Smooth muscle cell (in vitro differentiated cells): ENCODE measurements at regions not wholly inside any gene's neighbourhood (a gene's known extent, or its start where the extent isn't known, plus 50 kb on each side); places are given as distances from the start of the nearest gene placed in this dataset.

Experiments used
- DNase-seq: peaks from one replicate; lab custom pipeline; 2025; ENCODE audit not compliant: unreplicated experiment; lab: John Stamatoyannopoulos, UW
- H2AFZ ChIP-seq: fragments of 200-600 bp; sonication (generic); 2 replicates; pipeline ENCODE4 v1.6.0; 2016; ENCODE audit warnings: antibody characterized with exemption, low read depth, mild to moderate bottlenecking
- H3F3A ChIP-seq: fragments of 200-600 bp; sonication (generic); 2 replicates; pipeline ENCODE4 v1.6.0; 2017; ENCODE audit warnings: antibody characterized with exemption, low read depth
- H3K27ac ChIP-seq: fragments of 200-600 bp; sonication (generic); 2 replicates; pipeline ENCODE4 v1.5.1; 2016; ENCODE audit warnings: low read depth, mild to moderate bottlenecking
- H3K27me3 ChIP-seq: fragments of 200-600 bp; sonication (generic); 2 replicates; pipeline ENCODE4 v1.6.1; 2016; ENCODE audit warnings: low read depth, mild to moderate bottlenecking
- H3K36me3 ChIP-seq: fragments of 200-600 bp; sonication (generic); 2 replicates; pipeline ENCODE4 v1.5.1; 2016; ENCODE audit warnings: low read depth
- H3K4me1 ChIP-seq: fragments of 200-600 bp; sonication (generic); 2 replicates; pipeline ENCODE4 v1.5.1; 2016; ENCODE audit warnings: low read depth
- H3K4me2 ChIP-seq: fragments of 200-600 bp; sonication (generic); 2 replicates; pipeline ENCODE4 v1.6.0; 2016; ENCODE audit warnings: mild to moderate bottlenecking
- H3K4me3 ChIP-seq: fragments of 200-600 bp; sonication (generic); 2 replicates; pipeline ENCODE4 v1.5.1; 2016; ENCODE audit warnings: mild to moderate bottlenecking
- H3K79me2 ChIP-seq: fragments of 200-600 bp; sonication (generic); 2 replicates; pipeline ENCODE4 v1.6.0; 2016; ENCODE audit warnings: low read depth, mild to moderate bottlenecking
- H3K9ac ChIP-seq: fragments of 200-600 bp; sonication (generic); 2 replicates; pipeline ENCODE4 v1.6.0; 2016; ENCODE audit warnings: low read depth
- H3K9me3 ChIP-seq: fragments of 200-600 bp; sonication (generic); replicated peaks from 2 replicates; pipeline ENCODE4 v1.5.1; 2016; ENCODE audit warnings: low read depth
- H4K20me1 ChIP-seq: fragments of 200-600 bp; sonication (generic); 2 replicates; pipeline ENCODE4 v1.6.0; 2016; ENCODE audit warnings: low read depth
- CTCF ChIP-seq: fragments of 200-600 bp; sonication (generic); IDR thresholded peaks from 2 replicates; pipeline ENCODE4 v1.5.1; 2017; ENCODE audit warnings: borderline replicate concordance, mild to moderate bottlenecking, antibody characterized with exemption; ENCODE audit not compliant: insufficient read depth, poor library complexity, severe bottlenecking
- WGBS: methylation state at CpG from one replicate; pipeline ENCODE4 v1.1.7; 2016; ENCODE audit warnings: low lambda C conversion rate; 5-methylcytosine and 5-hydroxymethylcytosine counted together

DNA sequence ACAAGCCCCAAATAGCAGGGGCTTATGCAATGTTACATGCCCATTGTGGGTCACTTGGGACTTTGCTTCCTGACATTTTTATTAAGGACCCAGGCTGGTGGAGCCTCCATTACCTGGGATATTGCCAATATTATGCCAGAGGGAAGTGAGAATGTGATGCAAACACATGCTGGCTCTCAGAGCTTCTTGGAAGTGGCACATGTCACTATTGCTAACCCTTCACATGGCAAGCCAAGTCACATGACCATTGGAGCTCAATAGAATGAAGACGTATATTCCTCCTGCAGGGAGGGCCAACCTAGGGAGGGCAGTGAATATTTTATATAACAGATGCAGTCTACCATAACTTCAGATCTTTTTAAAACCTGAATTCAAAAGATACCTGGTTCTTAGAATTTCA, 140.7 kb upstream of the ZFP64 start:
- 94% methylated on average over 1 of the region's 1 CpG for WGBS
- H3K36me3 ChIP-seq, result no peaks in the 10 kb centered on the region
- H3K4me3 ChIP-seq, result no peak overlapping the region
- no peak for DNase-seq
- H4K20me1 ChIP-seq, result no peaks in the 10 kb centered on the region
- H3K27ac ChIP-seq, result no peak overlapping the region
- no peaks in the 10 kb centered on the region for H3K79me2 ChIP-seq
- H3F3A ChIP-seq, result no peaks in the 10 kb centered on the region
- H2AFZ ChIP-seq, result no peak overlapping the region
- no peak for TF ChIP-seq CTCF
- no peaks in the 10 kb centered on the region for H3K4me1 ChIP-seq
- no peak overlapping the region for H3K4me2 ChIP-seq
- no peaks in the 10 kb centered on the region for H3K9me3 ChIP-seq
- peaks cover 5% of the 10 kb centered on the region for H3K27me3 ChIP-seq
- no peak overlapping the region for H3K9ac ChIP-seq

DNA sequence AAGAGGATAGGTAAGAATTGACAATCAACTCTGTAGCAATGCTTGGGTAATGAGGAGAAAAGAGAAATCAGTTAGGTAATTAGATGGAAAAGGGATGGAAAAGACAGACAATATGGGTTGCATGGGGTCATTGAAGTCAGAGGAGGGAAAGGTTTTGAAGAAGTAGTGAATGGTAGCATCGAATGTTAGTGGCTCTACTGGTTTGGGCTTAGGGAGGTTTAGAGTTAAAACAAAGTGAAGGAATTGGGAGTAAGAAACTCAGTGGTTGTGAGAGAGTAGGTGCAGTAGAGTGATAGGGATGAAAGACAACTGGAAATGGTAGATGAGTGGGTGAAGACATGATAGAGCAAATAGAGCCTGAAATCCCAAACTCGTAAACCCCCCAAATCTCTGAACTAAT, 140.1 kb upstream of the ZFP64 start:
- Histone ChIP-seq H3K4me2 (no peak overlapping the region), H2AFZ (no peak overlapping the region), H3K9me3 (no peaks in the 10 kb centered on the region), H3K27me3 (peaks cover 5% of the 10 kb centered on the region), H3K36me3 (no peaks in the 10 kb centered on the region), H3K9ac (no peak overlapping the region), H3K4me1 (no peaks in the 10 kb centered on the region), H4K20me1 (no peaks in the 10 kb centered on the region), H3K79me2 (no peaks in the 10 kb centered on the region), H3K27ac (no peak overlapping the region), H3K4me3 (no peak overlapping the region), H3F3A (no peaks in the 10 kb centered on the region)
- 92% methylated on average over 2 of the region's 2 CpGs for WGBS
- no peak for TF ChIP-seq CTCF
- no peak for DNase-seq

DNA sequence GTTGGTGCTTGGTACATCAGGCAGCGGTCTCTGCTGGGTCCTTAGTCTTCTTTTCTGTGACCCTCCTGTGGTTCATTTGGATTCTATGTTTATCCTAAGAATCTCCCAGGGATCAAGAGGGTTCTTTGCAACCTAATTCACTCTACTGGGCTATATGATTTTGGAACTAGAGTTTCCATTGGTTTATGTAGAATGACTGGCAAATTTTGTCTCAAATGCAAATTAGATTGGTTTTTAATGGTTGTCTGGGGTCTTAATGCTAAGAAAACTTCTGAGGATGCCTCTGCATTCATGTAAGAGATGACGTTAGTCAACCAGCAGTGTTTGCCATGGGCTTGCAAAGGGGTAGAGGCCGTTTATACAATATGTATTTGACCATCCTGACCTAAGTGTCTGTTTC, 129.8 kb upstream of the ZFP64 start:
- no peaks in the 10 kb centered on the region for H3K4me1 ChIP-seq
- no peaks in the 10 kb centered on the region for H3K36me3 ChIP-seq
- WGBS, result 84% methylated on average over 3 of the region's 3 CpGs
- H3K27ac ChIP-seq, result no peak overlapping the region
- no peak overlapping the region for H3K4me3 ChIP-seq
- TF ChIP-seq CTCF, result no peak
- peaks cover 6% of the 10 kb centered on the region for H3K27me3 ChIP-seq
- H3K4me2 ChIP-seq, result no peak overlapping the region
- H3F3A ChIP-seq, result no peaks in the 10 kb centered on the region
- no peak overlapping the region for H3K9ac ChIP-seq
- no peaks in the 10 kb centered on the region for H3K79me2 ChIP-seq
- DNase-seq, result no peak
- H2AFZ ChIP-seq, result no peak overlapping the region
- H4K20me1 ChIP-seq, result no peaks in the 10 kb centered on the region
- no peaks in the 10 kb centered on the region for H3K9me3 ChIP-seq

- Histone ChIP-seq H2AFZ (no peak overlapping the region), H3K9ac (no peak overlapping the region), H4K20me1 (no peaks in the 10 kb centered on the region), H3K27ac (no peak overlapping the region), H3K9me3 (no peaks in the 10 kb centered on the region), H3K4me1 (no peaks in the 10 kb centered on the region), H3K27me3 (no peaks in the 10 kb centered on the region), H3F3A (no peaks in the 10 kb centered on the region), H3K4me3 (no peak overlapping the region), H3K4me2 (no peak overlapping the region), H3K36me3 (no peaks in the 10 kb centered on the region), H3K79me2 (no peaks in the 10 kb centered on the region)
- 70% methylated on average over 6 of the region's 6 CpGs for WGBS
- TF ChIP-seq CTCF, result no peak
- no peak for DNase-seq
Observed at GRCh38 chr20:52318651-52319050, 127.1 kb upstream of the ZFP64 start.
